ENCODE measurements at regions not wholly inside any gene's neighbourhood (a gene's known extent, or its start where the extent isn't known, plus 50 kb on each side); places are given as distances from the start of the nearest gene placed in this dataset.

GRCh38 chr5:60371065-60371464, 328.9 kb downstream of the DEPDC1B start:
- ATAC-seq (peak; percentile 39), DNase-seq (peak in 2 of 4 donors; percentile 14 to 35)
- WGBS, 2 donors = 58 to 60% methylated on average over 7 of the region's 7 CpGs
- Histone ChIP-seq H3K4me1 (peaks cover 14% of the 10 kb centered on the region), H3K27ac (no peak overlapping the region), H3K9me3 (no peaks in the 10 kb centered on the region), H3K27me3 (no peaks in the 10 kb centered on the region), H3K36me3 (replicated peaks in 1 of 2; ENCODE audit: insufficient read depth in 1 of 2, low read depth in 2 of 2) (no peaks in the 10 kb centered on the region), H3K4me3 (no peak overlapping the region)
- TF ChIP-seq CTCF (IDR thresholded peaks at IDR 0.05) = no peak
- no peak for TF ChIP-seq POLR2A (IDR thresholded peaks at IDR 0.05)
- intact Hi-C loops (cut with DNase I) = no loop called here

GRCh38 chr5:60370508-60370907, 329.5 kb downstream of the DEPDC1B start:
- no peaks in the 10 kb centered on the region for H3K9me3 ChIP-seq
- 82% methylated on average over 5 of the region's 5 CpGs for WGBS, 2 donors
- no peak for DNase-seq
- no peaks in the 10 kb centered on the region for H3K27me3 ChIP-seq
- H3K27ac ChIP-seq = no peak overlapping the region
- no peak for TF ChIP-seq POLR2A (IDR thresholded peaks at IDR 0.05)
- no peak for TF ChIP-seq CTCF (IDR thresholded peaks at IDR 0.05)
- H3K36me3 ChIP-seq (replicated peaks in 1 of 2; ENCODE audit: insufficient read depth in 1 of 2, low read depth in 2 of 2) = no peaks in the 10 kb centered on the region
- peaks cover 14% of the 10 kb centered on the region for H3K4me1 ChIP-seq
- intact Hi-C loops (cut with DNase I) = no loop called here
- no peak for ATAC-seq
- no peak overlapping the region for H3K4me3 ChIP-seq

- H3K36me3 ChIP-seq (replicated peaks in 1 of 2; ENCODE audit: insufficient read depth in 1 of 2, low read depth in 2 of 2) = no peaks in the 10 kb centered on the region
- DNase-seq (no peak), ATAC-seq (no peak)
- no peaks in the 10 kb centered on the region for H3K9me3 ChIP-seq
- peaks cover 14% of the 10 kb centered on the region for H3K4me1 ChIP-seq
- no peak overlapping the region for H3K4me3 ChIP-seq
- H3K27ac ChIP-seq = no peak overlapping the region
- H3K27me3 ChIP-seq = no peaks in the 10 kb centered on the region
- intact Hi-C loops (cut with DNase I) = no loop called here
- 94 to 98% methylated on average over 4 of the region's 4 CpGs for WGBS, 2 donors
- TF ChIP-seq POLR2A (IDR thresholded peaks at IDR 0.05) = no peak
- TF ChIP-seq CTCF (IDR thresholded peaks at IDR 0.05) = no peak
Measured at GRCh38 chr5:60369391-60369790, 330.6 kb downstream of the DEPDC1B start.

- no peaks in the 10 kb centered on the region for H3K27me3 ChIP-seq
- no peak overlapping the region for H3K4me3 ChIP-seq
- no peak overlapping the region for H3K27ac ChIP-seq
- no peaks in the 10 kb centered on the region for H3K9me3 ChIP-seq
- DNase-seq = no peak
- no peaks in the 10 kb centered on the region for H3K36me3 ChIP-seq (replicated peaks in 1 of 2; ENCODE audit: insufficient read depth in 1 of 2, low read depth in 2 of 2)
- H3K4me1 ChIP-seq = peaks cover 17% of the 10 kb centered on the region
- ATAC-seq = no peak
- intact Hi-C loops (cut with DNase I) = no loop called here
- WGBS, 2 donors = 85 to 90% methylated on average over 5 of the region's 5 CpGs
- TF ChIP-seq CTCF (IDR thresholded peaks at IDR 0.05) = no peak
- no peak for TF ChIP-seq POLR2A (IDR thresholded peaks at IDR 0.05)
Measured at GRCh38 chr5:60368100-60368499, 331.9 kb downstream of the DEPDC1B start.

GRCh38 chr5:60366489-60366888, 333.5 kb downstream of the DEPDC1B start:
- H3K9me3 ChIP-seq = no peaks in the 10 kb centered on the region
- 16 to 44% methylated on average over 2 of the region's 2 CpGs for WGBS, 2 donors
- H3K36me3 ChIP-seq (replicated peaks in 1 of 2; ENCODE audit: insufficient read depth in 1 of 2, low read depth in 2 of 2) = no peaks in the 10 kb centered on the region
- no peaks in the 10 kb centered on the region for H3K27me3 ChIP-seq
- DNase-seq (peak in 1 of 4 donors; percentile 23), ATAC-seq (no peak)
- no peak overlapping the region for H3K27ac ChIP-seq
- no peak overlapping the region for H3K4me3 ChIP-seq
- intact Hi-C loops (cut with DNase I) = no loop called here
- TF ChIP-seq POLR2A (IDR thresholded peaks at IDR 0.05) (no peak), CTCF (IDR thresholded peaks at IDR 0.05) (no peak)
- H3K4me1 ChIP-seq = peaks cover 15% of the 10 kb centered on the region
